Erythroblast (primary cell): ENCODE measurements at regions not wholly inside any gene's neighbourhood (a gene's known extent, or its start where the extent isn't known, plus 50 kb on each side); places are given as distances from the start of the nearest gene placed in this dataset.

Experiments
- DNase-seq, 2 experiments: peaks; one replicate each; lab custom pipeline; 2025; lab: John Stamatoyannopoulos, UW
- GATA1 ChIP-seq: IDR thresholded peaks from 2 replicates; pipeline ENCODE4 v1.6.1; 2011; ENCODE audit warnings: low read depth, mild to moderate bottlenecking, control low read depth, low read length, moderate library complexity
- POLR2A ChIP-seq: IDR thresholded peaks from 2 replicates; pipeline ENCODE4 v1.6.1; 2011; ENCODE audit warnings: mild to moderate bottlenecking, low read length

GRCh38 chr14:54053386-54053745 is 96.7 kb upstream of the BMP4 start:
- no peak for DNase-seq
- TF ChIP-seq GATA1: no peak
- no peak for TF ChIP-seq POLR2A

DNA sequence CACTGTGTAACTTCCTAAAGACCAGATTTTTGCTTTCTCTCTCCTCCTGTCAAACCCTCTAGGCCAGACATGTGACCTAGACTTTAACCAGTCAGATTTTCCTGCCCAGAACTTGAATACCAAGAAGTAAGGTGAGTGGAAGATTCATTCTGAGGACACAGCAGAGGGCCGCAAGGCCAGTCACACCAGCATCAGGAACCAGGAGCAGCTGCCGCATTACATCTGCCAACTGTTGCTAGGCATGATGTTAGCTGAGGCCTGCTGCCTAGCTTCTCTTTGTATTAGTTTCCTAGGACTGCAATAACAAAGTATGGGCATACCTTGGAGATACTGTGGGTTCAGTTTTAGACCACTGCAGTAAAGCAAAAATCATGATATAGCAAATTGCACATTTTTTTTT is 101.9 kb upstream of the BMP4 start:
- DNase-seq: no peak
- TF ChIP-seq POLR2A (no peak), GATA1 (no peak)

DNA sequence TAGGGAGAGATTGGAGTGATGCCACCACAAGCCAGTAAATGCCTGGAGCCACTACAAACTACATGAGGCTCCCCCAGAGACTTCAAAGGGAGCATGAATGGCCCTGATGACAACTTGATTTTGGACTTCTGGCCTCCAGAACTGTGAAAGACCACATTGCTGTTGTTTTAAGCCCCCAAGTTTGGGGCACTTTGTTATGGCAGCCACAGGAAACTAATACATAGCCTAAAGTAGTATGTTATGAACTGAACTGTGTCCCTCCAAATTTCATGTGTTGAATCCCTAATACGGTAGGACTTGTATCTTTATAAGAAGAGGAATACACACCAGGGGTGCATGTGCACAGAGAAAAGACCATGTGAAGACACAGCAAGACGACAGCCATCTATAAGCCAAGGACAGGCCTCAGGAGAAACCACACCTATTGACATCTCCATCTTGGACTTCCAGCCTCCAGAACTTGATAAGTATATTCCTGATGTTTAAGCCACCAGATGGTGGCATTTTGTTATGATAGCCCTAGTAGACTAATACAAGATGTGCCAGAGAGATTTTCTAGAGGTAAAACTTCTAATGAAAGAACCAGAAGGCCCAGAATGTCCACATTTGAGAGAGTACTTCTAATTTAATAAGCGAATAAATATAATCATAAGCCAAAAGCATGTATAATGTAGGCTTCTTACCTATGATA is 127.1 kb upstream of the BMP4 start:
- DNase-seq: no peak

DNA sequence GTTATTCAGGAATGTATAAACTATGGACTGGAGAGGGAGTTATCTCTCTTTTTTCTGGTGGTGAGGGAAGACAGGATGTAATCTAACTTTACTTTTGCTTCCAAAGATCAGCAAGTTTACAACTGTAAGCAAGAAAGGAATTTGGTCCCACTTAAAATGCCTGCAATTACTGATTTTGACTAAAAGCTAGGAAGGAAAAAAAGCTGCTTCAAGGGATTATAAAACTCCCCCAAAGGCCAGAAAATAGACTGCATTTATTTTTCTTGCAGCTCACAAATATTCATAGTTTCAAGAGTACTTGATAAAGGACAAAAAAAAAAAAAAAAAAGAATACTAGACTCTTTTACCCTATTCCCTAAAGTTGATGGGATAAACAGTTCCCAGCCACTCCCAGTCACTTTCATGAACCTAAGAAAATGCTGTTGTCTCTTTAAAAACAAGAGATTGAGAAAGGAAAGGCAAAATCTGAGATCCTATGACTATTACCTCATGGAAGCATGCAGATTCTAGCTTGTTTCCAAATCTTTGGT is 128.7 kb upstream of the BMP4 start:
- TF ChIP-seq GATA1 (no peak), POLR2A (no peak)

More for the DNA sequence above, 127.1 kb upstream of the BMP4 start:
- TF ChIP-seq GATA1: no peak
- TF ChIP-seq POLR2A: no peak

DNA sequence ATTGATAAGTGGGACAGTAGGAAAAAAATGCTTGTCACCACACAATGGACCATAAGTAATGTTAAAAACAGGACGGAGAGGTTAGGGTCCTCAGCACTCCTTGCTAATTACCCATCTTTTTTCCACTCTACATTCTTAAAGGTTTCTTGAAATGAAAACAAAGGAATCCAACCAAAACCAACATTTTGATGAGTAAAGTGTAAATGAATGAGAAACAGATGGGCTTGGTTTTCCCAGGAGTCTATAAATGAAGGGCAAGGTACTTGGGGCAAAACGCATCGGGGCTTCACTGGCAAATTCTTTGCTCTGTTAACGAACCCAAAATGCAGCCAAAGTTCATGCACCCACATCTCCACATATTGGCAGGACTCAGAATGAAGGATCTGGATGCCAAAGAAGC is 129.2 kb upstream of the BMP4 start:
- TF ChIP-seq GATA1 (no peak), POLR2A (no peak)
- DNase-seq: no peak

More for the DNA sequence above, 128.7 kb upstream of the BMP4 start:
- no peak for DNase-seq

GRCh38 chr14:54086767-54087166 is 130.1 kb upstream of the BMP4 start:
- no peak for TF ChIP-seq GATA1
- no peak for TF ChIP-seq POLR2A
- DNase-seq: no peak

GRCh38 chr14:54087376-54087775 is 130.8 kb upstream of the BMP4 start:
- TF ChIP-seq GATA1 (no peak), POLR2A (no peak)
- DNase-seq: no peak

DNA sequence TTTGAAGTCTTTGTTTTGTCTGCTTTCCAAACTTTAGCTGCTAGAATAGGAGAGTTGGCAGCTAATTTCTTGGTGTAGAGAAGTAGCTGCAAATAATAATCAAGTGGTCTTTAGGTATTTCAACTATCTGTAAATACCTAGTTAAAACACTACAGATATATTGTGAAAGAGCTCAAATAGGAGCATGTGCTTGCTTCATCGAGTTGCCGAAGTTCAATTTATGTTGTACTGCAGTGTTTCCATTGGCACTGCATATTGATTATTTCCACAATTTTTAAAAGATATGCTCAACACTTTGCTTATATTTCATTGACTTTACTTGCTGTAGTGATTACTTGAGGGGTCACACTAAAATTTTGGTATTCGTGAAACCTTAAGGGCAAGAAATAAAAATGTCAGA is 131.6 kb upstream of the BMP4 start:
- DNase-seq: no peak
- TF ChIP-seq POLR2A (no peak), GATA1 (no peak)

DNA sequence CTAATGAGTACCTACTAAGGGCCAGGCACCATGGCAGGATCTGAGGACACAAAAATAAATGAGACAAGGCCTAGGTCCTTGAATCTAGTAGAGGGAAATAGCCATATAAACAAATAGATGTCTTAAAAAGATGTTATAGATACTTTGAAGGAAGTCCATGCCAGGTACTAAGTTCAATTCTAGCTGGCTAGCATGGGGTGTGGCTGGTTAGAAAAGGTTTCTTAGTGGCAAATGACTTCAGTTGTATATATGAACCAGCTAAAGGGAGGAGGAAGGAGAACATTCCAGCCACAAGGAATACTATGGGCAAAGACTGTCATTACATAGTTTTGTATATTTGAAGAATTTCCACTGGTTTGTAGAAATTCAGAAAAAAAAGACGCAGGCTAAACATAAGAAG is 133.6 kb upstream of the BMP4 start:
- no peak for DNase-seq
- TF ChIP-seq POLR2A (no peak), GATA1 (no peak)

DNA sequence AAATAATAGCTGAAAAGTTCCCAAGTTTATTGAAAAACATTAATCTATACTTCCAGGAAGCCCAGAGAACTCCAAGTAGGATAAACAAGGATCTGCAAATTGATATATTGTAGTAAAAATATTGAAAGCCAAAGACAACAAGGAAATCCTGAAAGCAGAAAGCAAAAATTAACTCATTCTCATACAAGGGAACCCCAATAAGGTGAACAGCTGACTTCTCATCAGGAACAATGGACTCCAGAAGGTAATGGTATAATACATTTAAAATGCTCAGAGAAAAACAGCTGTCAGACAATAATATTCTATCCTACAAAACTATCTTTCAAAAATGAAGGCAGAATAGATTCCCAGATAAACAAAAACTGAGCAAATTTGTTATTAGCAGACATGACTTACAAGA is 138.1 kb upstream of the BMP4 start:
- no peak for DNase-seq
- TF ChIP-seq GATA1 (no peak), POLR2A (no peak)

DNA sequence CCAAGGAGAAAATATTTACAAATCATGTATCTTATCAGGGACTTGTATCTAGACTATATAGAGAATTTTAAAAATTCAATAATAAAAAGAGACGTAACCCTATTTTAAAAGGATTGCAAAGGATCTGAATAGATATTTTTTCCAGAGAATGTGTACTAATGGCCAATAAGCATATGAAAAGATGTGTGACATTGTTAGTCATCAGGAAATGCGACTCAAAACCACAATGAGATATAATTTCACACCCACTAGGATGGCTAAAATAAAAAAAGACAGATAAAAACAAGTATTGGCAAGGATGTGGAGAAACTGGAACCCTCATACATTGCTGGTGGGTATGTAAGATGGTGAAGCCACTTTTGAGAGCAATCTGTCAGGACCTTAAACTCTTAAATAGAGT is 141.9 kb upstream of the BMP4 start:
- TF ChIP-seq GATA1 (no peak), POLR2A (no peak)
- no peak for DNase-seq

- no peak for TF ChIP-seq GATA1
- TF ChIP-seq POLR2A: no peak
- no peak for DNase-seq
Measured at GRCh38 chr14:54102051-54102456, 145.4 kb upstream of the BMP4 start.

- TF ChIP-seq GATA1 (no peak), POLR2A (no peak)
- DNase-seq: no peak
Measured at GRCh38 chr14:54102530-54102929, 145.9 kb upstream of the BMP4 start.

DNA sequence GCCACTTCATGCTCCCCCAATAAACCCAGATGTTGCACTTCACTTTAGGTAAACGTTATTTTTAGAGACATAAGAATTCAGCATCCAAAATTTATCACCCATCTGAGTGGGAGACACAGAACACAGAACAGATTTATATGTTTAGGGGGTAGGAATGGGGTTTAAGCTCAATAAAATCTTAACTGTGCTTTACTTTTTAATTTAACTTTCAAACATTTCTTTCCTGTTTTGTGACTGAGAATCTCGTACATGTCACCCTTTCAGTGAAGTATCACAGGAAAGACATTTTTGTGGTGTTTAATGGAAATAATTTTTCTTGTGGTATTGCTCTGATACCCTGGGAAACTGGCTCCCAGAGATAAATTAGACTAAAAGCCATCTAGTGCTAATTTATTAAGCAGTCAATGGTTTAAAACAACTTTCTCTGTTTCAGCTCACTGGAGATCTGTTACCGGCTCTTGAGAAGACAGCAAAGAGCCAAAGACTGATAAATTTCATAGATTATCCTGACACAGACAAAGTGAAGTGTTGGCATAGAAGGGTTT is 148.0 kb upstream of the BMP4 start:
- DNase-seq: no peak
- TF ChIP-seq GATA1 (no peak), POLR2A (no peak)

DNA sequence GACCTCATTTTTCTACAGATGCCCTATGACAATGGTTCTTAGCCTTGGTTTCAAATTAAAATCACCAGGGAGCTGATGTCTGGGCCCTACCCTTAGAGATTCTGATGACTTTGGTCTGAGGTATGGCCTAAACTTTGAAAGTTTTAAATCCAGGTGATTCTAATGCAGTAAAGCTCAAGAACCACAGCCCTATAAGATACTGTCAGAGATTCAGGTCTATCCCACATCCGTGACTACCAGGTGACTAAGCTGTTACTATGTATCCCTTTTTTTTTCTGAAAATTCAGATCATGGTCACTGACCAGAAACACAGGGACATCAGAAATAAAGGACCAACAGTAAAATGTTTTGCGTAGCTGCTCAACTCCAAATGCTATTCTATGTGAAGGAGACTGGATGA is 148.8 kb upstream of the BMP4 start:
- TF ChIP-seq GATA1: no peak
- TF ChIP-seq POLR2A: no peak
- no peak for DNase-seq
